ENCODE measurements at regions not wholly inside any gene's neighbourhood (a gene's known extent, or its start where the extent isn't known, plus 50 kb on each side); places are given as distances from the start of the nearest gene placed in this dataset.
A peak's percentile ranks its signal among the peaks of the same experiment; 100 is the strongest.
"Not testable (repeated sequence)": the region's sequence is repeated elsewhere in the genome, so short reads cannot be mapped to it uniquely, and the experiment has no call there.

- DNase-seq (ENCODE audit: low read depth in 2 of 2), result no peak
Observed at GRCh38 chr4:83213640-83214039, 71.0 kb downstream of the COQ2 start.

GRCh38 chr4:83212041-83212851, 72.4 kb downstream of the COQ2 start:
- no peak for DNase-seq (ENCODE audit: low read depth in 2 of 2)

GRCh38 chr4:83209419-83209818, 75.2 kb downstream of the COQ2 start:
- DNase-seq (ENCODE audit: low read depth in 2 of 2), result no peak

- no peak for DNase-seq (ENCODE audit: low read depth in 2 of 2)
Observed at GRCh38 chr4:83208371-83209365, 75.9 kb downstream of the COQ2 start.

GRCh38 chr4:83207497-83208101, 77.0 kb downstream of the COQ2 start:
- peak; percentile 59 to 65 for DNase-seq (ENCODE audit: low read depth in 2 of 2)

- no peak for DNase-seq (ENCODE audit: low read depth in 2 of 2)
Observed at GRCh38 chr4:83205760-83206159, 78.8 kb downstream of the COQ2 start.

GRCh38 chr4:83204731-83205130, 79.9 kb downstream of the COQ2 start:
- no peak for DNase-seq (ENCODE audit: low read depth in 2 of 2)

- no peak for DNase-seq (ENCODE audit: low read depth in 2 of 2)
Observed at GRCh38 chr4:83201761-83202160, 82.8 kb downstream of the COQ2 start.

GRCh38 chr4:83197555-83198235, 83.2 kb upstream of the PLAC8 start:
- no peak for DNase-seq (ENCODE audit: low read depth in 2 of 2)

- DNase-seq (ENCODE audit: low read depth in 2 of 2), result no peak
Observed at GRCh38 chr4:83196921-83197320, 82.4 kb upstream of the PLAC8 start.

GRCh38 chr4:83195269-83195668, 80.7 kb upstream of the PLAC8 start:
- DNase-seq (ENCODE audit: low read depth in 2 of 2), result no peak

- DNase-seq (ENCODE audit: low read depth in 2 of 2), result not testable (repeated sequence)
Observed at GRCh38 chr4:83194588-83194987, 80.1 kb upstream of the PLAC8 start.

- DNase-seq (ENCODE audit: low read depth in 2 of 2), result no peak
Observed at GRCh38 chr4:83192634-83193033, 78.1 kb upstream of the PLAC8 start.

GRCh38 chr4:83191026-83191425, 76.5 kb upstream of the PLAC8 start:
- peak in 1 of 2 experiments; percentile 3 for DNase-seq (ENCODE audit: low read depth in 2 of 2)

GRCh38 chr4:83189631-83190136, 75.2 kb upstream of the PLAC8 start:
- no peak for DNase-seq (ENCODE audit: low read depth in 2 of 2)

GRCh38 chr4:83180431-83180968, 66.0 kb upstream of the PLAC8 start:
- DNase-seq (ENCODE audit: low read depth in 2 of 2), result no peak

- DNase-seq (ENCODE audit: low read depth in 2 of 2), result no peak
Observed at GRCh38 chr4:83179205-83179604, 64.7 kb upstream of the PLAC8 start.

- no peak for DNase-seq (ENCODE audit: low read depth in 2 of 2)
Observed at GRCh38 chr4:83178029-83178428, 63.5 kb upstream of the PLAC8 start.

GRCh38 chr4:83177182-83177581, 62.7 kb upstream of the PLAC8 start:
- no peak for DNase-seq (ENCODE audit: low read depth in 2 of 2)

GRCh38 chr4:83174844-83175414, 60.4 kb upstream of the PLAC8 start:
- no peak for DNase-seq (ENCODE audit: low read depth in 2 of 2)

- DNase-seq (ENCODE audit: low read depth in 2 of 2), result no peak
Observed at GRCh38 chr4:83172371-83172770, 57.8 kb upstream of the PLAC8 start.
